ENCODE measurements at regions not wholly inside any gene's neighbourhood (a gene's known extent, or its start where the extent isn't known, plus 50 kb on each side); places are given as distances from the start of the nearest gene placed in this dataset.

DNA sequence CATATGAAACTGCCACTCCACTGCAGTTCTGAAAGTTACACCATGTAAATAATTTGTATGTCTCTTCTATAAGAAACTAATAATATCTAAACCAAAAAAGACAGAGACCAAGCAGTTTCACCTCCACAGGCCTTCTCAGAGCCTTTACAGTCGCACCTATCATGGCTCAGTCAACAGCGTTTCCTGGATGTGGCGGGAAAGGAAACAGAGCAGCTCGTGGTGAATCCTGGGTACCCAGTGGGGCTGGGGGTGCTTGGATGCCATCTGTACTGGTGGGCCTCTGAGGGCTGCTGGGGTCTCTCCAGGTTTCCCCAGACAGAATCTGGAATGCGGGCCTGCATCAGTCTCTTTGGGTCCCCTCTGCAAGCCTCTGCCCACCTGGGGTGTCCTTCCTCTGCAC, 100.2 kb upstream of the CASZ1 start:
- DNase-seq = no peak

DNA sequence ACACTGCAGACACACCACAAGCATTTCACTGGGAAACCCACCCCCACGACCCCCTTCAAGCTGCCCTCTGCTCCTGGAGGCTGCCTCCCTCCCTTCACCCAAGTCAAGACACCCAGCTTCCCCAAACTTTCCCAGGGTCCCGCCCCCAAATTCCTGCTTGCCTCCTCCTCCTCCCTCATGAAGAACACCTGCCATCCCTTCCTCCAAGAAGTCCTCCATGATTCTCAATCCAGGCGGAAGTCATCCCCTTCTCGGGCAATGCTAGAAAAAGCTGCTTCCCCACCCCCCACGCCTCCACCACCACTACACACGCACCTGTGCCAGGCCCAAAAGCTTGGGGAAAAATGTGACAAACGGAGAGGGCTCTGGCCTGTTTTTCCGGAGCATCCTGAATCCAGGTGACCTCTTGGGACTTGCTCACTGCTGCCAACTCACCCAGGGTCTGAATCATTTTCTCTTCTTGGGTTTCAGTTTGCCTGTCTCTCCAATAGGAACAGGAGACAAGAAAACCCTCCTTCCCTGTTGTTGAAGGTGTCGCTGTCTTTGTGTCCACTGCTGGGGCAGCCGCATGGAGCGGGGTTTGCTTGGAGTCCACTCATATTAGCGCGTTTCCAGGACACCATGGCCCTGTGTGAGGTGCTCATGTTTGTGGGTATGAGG, 101.0 kb upstream of the CASZ1 start:
- DNase-seq = no peak

DNA sequence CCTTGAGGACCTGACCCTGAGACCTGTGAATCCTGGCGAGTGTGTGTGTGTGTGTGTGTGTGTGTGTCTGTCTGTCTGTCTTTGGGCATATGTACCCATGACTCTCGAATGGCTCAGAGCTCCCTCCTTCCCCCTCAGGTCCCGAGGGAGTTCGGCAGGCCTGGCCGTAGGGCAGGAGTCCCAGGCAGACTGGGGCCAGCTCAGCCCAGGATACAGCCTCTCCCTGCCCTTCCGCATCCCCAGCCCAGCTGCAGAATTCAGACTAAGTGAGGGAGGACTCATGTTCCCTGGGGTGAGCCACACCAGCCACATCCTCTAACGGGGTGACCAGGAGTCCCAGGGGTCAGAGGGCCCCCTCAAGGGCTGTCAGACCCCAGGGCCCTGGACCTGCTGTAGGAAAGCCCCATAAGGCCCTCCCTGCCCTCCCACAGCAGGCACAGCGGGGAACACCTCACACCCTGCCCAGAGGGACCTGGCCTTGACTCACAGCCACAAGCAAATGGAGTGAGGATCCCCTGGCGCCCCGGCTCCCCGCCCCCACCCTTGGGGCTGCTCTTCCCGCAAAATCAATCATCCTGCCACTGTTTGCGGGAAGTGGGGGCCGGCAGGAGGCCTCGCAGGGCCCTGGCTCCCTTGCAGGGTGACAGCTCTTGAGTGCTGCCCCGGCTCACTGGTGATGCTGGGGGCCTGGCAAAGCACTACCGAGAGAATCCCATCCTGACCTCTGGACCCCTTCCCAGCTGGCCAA, 101.7 kb upstream of the CASZ1 start:
- no peak for DNase-seq

DNA sequence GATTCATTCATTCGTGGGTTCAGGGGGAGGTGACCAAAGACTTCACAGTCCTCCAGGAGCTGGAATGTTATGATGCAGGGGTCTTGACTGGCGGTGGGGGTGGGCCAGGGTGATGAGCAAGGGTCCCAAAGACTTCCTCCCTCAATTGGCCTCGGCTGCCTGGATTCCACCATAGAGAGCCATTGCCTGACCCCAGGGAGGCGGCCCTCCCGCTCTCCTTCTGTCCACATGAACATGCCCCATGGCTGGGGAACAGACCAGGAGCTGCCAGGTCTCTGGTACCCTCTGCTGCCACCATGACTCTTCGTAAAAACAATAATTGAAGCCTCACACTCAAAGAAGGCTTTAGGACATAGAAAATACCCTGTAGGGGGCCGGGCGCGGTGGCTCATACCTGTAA, 102.5 kb upstream of the CASZ1 start:
- no peak for DNase-seq

DNA sequence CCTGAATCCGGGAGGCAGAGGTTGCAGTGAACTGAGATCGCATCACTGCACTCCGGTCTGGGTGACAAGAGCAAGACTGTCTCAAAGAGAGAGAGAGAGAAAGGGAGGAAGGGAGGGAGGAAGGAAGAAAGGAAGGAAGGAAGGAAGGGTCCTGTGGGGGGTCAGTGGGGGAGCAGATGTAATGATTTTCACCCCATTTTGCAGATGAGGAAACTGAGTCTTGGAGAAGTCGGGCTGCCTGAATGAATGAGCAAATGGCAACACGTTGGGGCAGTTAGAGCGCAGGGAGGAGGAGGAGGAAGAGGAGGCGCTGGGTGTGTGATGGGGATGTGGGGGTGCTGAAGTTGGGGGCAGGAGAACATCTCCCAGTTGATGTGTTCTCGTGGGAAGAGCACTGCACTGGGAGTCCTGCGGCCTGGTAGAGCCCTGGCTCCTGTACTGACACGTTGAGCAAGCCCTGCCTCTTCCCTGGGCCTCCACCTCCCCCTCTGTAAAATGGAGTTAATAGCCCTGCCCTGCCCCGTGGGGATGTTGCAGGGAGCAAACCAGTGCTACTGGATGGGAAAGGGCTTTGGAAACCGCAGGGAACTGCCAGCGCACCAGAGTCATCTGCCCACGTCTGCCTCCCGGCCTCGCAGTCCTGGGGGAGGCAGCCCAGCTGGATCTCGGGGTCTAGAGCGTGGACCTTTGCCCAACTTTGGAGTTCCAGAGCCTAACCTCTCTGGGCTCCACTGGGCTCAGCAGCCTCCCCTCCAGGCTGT, 103.2 kb upstream of the CASZ1 start:
- DNase-seq = no peak

DNA sequence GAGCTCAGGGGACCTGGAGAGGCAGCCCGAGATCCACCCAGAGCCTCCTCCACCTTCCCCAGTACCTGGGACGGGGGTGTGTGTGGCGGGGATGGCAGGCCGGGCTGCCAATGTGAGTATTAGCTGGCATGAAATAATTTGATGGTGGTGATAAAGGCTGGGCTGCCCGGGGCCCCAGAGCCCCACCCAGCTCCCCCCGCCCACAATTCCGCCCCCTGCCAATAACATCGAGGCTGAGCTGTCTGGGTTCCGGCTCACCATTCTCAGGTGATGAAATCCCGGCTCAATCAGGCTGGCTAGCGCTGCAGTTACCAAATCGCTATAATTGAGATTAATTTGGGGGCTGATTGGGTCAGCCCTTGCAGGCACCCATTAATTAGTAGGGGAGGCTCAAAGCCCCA, 103.8 kb upstream of the CASZ1 start:
- no peak for DNase-seq

DNA sequence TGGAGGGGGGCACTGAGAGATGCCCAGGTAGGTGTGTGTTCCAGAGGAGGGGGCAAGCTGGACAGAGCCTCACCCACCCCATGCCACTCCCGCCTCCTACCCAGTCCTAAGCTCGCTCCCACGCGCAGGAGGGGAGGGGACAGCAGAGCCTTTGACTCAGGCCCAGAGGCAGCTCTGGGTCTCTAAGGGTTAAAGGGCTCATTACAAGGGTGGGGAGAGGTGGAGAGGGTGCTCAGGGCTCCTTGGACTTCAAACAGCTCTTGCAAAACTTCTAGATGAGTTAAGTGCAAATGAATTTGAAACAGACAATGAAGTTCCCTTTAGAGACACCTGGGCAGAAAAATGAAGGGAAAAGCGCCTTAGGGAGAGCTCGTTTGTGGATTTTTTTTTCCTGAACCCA, 104.2 kb upstream of the CASZ1 start:
- no peak for DNase-seq

DNA sequence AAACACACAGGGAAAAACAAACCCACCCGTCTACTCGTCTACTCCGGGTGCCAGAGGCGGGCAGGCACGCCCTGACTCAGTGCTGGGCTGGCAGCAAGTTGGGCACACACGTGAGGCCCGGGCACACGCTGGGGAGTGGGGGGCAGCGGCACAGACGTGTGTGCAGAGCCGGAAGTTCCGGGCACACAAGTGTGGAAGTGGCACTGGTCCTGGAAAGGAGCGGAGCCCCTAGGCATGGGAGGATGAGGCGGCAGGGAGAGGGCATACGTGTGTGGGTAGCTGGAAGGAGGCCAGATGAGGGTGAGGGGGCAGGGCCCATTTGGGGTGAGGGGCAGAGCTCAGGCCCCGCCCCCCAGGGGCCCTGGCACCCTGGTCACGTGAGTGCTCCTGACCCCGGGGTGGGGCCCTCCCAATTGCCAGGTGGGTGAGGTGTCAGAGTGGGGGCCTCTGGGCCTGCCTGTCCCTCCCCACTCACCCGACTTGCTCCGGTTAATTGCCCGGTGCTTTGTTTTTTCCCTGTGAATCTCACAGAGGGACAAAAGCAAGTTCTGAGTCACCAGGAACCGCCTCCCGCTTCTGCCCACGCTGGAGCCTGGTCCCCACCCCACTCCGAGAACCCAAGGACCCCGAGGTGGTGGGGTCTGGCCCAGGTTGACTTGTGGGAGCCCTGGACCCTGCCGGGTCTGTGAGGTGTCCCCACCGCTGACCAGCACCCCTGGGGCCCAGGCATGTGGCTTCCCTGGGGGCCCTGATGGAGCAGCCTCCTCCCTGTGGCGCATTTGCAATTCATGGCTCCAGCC, 104.8 kb upstream of the CASZ1 start:
- DNase-seq = peak in 4 of 58 donors; percentile 13 to 30 (median 18)

DNA sequence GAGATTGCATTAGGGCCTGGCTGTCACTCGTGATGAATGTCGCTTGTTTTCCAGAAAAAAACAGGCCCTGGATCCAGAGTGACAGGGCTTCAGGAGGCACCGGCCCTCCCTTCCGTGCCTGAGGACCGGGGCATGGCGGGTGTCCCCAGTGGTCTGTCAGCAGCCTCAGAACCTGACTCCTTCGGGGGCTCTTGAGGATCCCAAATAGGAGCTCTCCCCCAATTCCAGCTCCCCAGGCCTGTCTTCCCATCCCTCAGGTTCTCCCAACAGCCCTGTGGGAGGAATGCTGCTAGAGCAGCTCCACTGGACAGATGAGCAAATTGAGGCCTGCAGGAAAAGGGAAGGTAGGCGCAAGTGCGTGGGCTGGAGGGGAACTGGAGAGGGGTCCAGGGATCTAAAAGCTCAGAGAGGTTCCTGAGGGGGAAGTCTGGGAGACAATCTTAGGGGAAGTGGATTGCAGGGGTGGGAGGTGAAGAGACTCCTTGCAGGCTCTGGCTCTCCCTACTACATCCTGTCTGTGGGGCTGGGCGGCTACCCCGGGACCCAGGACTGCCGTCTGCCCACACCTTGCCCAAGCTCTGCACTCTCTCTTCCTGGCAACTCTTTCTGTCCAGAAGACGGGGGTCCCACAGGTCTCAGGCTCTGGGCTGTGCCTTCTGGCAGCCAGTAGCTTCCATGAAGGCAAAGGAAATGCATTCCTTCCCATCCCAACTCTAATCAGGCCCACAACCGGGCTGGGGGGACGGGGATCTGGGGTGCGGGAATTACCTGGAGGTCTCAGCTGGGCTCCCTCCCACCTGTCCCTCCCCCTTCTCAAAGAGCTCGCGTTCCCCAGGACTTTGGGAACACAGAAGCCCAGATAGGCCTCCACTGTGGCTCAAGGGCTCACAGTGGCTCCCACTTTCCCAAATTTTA, 105.7 kb upstream of the CASZ1 start:
- no peak for DNase-seq

DNA sequence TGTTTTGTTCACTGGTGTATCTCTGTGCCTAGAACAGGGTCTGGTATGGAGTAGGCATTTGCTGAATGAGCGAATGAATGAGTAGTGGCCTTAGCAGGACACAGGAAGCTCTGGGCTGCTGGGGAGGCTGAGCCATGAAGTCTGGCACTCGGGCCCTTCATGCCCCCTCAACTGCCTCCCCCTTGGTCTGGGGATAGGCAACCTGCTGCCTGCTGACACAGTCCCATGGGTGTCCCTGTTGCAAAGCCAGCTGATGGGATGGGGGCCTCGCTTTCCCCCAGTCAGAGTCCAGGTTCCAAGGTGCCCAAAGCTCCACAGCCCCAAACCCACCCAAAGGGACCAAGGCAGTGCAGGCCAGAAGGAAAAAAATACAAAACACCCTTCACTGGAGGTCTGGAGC, 107.0 kb upstream of the CASZ1 start:
- no peak for DNase-seq

DNA sequence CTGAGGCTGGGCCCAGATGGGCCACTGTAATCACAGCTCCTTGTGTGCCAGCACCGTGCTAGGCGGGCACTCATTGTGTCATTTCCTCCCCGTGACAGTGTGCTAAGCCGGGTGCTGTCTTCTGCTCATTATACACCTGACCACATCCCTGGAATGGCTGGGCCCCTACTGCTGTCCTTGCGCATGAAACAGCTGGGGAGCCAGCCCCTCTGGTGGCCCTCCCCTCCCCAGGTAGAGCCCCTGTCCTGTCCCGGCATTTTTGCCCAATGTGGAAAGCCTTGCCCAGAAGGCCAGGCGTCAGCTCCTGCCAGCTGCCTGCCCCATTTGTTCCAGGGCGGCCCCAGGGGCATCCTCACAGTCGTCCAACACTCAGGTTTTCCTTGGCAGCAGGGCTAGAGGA, 107.4 kb upstream of the CASZ1 start:
- no peak for DNase-seq

DNA sequence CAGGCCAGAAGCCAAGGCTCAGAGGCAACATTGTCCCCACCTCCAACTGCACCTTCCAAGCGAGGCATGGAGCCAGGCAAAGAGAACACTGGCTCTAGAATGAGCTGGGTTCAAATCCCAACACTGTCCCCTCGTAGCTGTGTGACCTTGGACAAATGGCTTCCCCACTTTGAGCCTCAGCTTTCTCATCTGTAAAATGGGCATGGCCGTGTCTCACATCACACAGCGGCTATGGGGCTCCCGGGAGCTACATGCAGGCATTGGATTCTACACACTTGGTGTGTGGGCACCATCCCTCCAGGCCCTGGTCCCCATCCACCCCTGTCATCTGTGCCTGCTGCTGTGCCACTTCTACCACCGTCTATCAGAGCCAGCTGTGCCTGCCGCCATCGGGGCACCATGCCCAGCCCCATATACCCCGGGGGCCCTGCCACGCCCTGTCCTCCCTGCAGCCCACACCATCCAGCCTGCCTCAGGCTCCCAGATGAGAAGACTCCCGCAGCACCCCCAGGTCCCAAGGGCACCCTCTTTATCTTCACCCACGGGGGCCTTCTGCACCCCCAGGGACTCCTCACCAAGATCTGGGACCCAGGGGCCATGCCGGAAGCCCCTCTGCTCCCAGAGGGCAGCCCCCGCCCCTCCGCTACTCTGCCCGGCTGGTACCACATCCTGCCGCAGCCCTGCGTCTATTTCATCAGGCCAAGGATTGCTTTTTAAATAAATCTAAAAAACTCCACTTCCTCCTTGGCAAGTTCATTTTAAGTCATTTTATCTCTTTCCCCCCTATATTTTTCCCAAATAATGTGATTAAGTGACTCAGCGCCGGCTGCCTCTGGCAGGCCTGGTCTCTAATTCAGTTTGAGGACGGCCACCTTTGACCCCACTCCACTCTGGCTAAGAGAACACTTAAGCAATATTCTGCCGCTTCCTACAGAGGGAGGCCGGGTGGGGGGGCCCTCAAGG, 107.8 kb upstream of the TARDBP start:
- DNase-seq = no peak

DNA sequence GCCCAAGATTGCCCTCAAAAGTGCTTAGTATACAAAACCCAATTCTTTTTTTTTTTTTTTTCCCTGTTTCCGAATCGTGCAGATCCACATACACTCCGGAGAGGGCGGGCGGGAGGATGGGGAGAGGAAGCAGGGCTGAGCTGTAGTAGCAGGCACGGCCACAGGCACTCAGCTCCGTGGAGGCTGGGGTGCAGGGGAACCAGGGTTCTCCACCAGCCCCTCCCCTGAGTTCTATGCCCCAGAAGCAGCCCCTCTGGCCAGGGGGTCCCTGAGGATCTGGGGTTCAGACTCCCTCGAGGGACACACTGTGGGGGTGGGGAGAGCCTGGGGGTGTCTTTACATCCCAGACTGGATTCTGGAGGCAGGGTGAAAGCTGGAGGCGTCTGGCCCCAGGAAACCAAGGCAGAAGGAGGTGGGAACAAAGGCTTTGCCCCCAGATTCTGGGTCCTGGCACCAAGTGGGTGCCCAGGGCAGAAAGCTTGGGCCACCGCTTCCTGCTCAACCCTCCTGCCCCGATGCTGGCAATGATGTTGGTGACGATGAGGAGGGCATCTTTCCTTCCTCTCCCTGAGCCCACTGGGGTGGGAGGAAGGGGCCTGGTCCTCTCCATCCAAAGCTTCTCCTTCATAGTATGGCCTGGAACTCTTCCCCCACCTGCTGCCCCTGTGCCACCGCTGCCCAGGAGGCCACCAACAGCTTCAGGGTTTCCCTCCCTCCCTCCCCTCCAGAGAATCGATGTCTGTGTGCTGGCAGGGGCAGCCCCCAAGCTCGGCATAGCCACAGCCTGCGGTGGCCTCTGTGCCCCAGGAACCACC, 106.4 kb upstream of the TARDBP start:
- DNase-seq = no peak

DNA sequence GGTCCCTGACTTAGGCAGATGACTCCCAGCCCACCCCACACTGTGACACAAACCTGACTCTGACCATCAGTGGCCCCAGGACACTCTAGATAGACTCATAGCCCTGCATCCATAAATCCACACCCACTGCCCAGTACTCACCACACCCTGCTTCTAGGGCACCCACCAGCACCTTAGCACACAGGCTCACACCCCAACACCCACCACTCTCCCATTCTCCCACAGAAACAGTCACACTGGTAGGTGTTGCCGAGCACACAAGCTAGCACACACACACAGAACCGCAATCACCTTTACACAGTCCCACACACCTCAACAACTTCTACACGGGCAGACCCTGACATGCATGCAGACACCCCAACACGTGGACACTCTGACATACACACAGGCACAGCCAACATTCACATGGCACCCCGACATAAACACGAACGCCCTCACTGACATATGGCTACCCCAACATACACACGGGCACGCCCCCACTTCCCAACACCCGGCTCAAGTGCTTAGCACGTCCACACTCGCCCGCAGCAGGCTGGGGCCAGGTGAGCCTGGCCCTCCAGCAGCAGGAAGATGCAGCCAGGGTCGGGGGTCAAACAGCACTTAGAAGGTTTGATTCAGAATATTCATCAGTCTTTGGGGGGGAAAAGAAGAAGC, 105.5 kb upstream of the TARDBP start:
- no peak for DNase-seq

DNA sequence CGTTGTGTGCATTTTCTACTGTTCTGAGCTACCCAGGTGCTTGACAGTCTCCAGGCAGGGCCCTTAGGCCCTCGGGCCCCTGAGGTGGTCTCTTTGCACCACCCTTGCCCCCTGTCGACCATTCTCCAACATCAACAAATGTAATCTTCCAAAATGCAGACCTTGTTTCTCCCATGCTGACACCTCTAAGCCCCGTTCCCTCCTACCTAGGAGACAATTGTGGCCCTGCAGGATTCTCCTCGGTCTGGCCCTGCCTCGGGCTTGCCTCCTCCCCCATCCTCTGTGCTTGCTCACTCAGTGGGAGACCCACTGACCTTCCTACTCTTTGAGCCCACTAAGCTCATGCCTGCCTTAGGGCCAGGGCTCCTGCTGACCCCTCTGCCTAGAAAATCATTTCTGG, 104.2 kb upstream of the TARDBP start:
- no peak for DNase-seq

DNA sequence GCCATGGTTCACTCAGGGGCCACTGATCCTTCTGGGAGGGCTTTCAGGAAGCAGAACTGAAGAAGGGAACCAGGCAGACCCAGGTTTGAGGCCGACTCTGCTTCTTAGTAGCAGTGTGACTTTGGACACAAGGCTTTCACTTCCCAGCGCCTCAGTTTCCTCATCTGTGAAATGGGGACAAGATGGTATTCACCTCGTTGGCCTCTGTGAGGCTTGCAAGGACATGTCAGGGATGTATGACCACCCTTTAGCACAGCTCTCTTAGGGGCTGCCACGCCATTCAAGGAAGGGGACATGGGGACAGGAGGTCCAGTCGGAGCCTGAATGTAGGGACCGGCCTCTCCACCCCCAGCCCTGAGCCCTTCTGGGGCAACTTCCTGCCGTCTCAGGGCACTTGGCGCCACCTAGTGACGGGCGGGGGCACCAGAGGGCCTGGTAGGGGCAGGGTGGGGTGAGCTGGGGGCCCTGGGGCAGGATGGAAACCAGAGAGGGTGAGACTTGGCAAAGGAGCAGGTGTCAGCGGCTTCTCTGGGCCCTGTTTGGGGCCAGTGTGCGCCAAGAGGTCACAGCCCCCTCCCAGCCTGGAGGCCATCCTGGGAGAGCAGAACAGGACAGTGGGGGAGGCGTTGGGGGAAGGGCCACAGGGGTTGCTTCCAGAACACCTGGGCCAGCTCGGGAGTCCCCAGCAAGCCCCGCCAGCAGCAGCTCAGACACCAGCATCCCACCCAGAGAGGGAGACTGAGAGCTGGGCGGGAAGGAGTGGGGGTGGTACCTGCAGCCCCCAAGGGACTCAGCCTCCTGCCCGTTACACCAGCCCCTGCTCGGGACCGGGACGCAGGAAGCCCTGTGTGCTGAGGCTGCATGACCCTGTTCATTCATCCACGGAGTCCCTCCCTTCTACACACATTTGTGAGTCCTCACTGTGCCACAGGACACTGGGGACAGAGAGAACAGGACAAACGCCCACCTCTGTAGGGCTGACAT, 102.5 kb upstream of the TARDBP start:
- peak in 3 of 58 donors; percentile 2 to 10 (median 8) for DNase-seq
